ENCODE measurements at regions not wholly inside any gene's neighbourhood (a gene's known extent, or its start where the extent isn't known, plus 50 kb on each side); places are given as distances from the start of the nearest gene placed in this dataset.

DNA sequence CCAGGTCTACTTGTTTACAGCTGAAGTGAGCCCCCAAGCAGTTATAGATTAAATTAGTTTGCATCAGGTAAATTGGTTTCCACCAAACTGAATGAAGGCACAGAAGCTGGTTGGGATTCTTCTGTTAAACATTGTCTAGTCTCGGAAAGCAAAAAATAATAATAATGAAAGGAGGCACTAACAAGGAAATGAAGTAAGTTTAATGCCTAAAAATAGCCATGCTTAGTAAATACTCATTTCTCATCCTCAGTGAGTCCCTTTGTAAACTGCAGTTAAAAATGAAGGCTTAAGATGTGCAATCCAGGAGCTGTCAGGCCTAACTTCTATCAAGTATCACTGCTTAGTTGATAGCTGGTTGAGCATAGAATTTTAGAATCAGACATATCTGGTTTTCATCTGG lies 113.5 kb downstream of the BTG1 start:
- no peak for DNase-seq (ENCODE audit: low read depth in 2 of 2)

DNA sequence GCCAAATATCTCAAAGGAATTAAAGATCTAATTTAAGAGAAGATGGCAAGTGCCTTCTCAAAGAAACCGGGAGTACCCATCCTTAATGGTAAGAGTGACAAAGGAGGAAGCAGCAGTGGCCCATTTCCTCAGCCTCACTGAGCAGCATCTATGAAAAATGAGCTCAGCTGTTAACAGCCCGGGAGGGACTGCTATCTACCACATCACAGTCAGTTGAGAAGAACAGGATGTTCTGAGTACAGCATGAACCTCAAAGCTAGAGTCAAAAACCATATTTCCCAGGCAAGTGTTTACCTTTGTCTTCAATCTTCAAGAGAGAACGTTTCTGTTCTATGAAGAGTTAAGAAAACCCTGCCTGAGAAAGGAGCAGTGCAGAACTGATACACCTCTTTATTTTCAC lies 115.0 kb downstream of the BTG1 start:
- peak in 1 of 2 donors; percentile 4 for DNase-seq (ENCODE audit: low read depth in 2 of 2)

DNA sequence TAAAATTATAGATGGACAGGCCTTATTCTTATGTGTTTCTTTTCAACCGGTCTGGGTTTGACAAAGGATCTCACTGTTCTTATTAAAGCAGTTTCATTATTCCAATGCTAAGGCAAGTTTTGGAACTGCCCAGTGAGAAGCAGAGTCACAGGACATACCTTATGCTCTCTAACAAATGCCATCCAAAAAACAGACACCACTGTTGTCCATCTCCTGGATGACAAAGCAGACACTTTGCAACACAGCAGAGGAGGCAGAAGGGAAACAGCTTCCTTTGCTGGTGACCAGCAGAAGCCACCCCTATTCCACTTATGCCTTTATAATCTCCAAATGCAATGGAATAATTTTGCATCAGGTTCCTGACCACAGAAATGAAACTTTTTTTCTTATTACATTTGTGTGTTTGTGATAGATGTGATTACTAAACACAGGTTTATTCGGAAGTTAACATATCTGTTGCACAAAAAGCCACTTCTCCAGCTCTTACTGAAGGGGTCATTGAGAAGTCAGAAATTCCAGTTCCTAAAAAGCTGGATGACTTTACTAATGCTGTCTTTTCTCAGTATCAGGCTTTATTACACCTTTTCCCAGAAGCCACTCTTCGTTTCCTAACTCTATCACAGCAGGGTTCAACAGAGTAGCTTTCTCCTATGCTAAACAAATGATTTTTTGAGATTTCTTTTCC lies 115.6 kb downstream of the BTG1 start:
- no peak for DNase-seq (ENCODE audit: low read depth in 2 of 2)

DNA sequence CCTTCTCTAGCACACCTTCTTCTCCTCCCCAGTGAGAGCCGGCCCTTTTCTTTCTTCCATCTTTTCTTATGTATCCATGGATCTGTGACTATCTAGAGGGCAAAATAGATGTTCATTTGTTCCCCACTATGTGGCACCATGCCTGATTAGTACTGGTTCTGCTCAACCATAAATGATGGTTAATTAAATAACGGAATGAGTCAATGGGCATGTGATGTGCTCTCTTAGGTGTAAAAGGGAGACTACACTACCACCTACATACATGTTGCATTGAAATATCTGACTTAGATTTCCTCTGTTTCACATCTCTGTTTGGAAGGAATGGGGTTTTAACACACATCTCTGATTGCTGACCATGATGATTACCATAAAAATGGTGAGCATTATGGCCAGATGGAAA lies 116.5 kb downstream of the BTG1 start:
- DNase-seq (ENCODE audit: low read depth in 2 of 2): no peak

DNA sequence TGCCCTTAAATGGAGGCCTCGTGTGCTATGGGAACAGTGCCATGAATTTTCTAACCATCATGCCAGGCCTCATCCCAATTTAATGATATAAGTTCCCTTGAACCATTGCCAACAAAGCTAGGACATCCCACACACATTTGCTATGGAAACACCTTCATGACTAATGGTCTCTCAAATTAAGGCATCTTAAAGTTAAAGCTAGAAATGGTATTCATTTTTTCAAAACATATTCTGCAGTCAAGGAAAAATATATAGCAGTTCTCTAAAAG lies 117.3 kb downstream of the BTG1 start:
- DNase-seq (ENCODE audit: low read depth in 2 of 2): no peak

DNA sequence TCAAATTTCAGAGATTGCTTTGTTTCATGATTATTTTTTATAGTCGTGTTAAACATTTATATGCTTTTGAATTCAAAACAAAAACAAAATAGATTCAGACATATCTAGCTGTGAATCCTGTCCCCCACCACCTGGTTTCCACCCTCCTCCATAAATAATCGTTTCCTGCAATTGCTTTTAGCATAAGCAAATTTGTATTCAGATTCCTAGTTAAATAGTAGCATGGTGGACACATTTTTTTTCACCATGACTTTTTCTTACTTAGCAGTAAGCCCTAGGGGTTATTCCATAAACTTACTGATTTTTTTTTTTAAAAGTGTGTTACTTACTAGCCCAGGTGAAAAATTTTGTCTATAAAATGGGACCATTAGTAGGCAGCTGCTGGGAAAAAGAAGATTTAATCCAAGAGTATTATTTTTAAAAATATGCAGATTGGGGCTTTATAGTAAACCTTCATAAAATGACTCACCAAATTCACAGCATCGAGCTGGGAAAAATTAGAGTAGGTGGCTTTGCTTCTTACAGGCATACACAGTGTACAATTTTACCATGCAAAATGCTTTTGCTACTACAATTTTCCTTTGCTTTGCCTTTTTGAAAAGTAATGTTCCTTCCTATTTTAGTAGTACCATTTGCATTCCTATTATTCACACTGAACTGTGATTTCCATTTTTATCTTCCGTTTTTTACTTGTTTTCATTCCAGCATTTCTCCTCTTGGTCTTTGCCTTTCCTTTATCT lies 117.8 kb downstream of the BTG1 start:
- no peak for DNase-seq (ENCODE audit: low read depth in 2 of 2)

DNA sequence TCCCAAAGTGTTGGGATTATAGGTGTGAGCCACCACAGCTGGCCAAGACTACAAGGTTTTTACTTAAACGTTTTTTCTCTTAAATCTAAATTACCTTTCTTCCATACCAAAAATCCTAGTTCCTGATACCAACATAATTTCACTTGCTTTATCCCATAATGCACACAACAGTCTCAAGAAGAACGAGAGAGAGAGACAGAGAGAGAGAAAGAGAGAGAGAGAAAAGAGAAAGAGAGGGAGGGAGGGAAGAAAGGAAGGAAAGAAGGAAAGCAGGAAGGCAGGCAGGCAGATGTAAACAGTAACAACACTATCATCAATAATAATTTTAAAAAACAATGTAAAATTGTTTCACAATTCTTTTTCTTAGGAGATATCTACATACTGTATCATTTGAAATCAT lies 118.4 kb downstream of the BTG1 start:
- no peak for DNase-seq (ENCODE audit: low read depth in 2 of 2)

DNA sequence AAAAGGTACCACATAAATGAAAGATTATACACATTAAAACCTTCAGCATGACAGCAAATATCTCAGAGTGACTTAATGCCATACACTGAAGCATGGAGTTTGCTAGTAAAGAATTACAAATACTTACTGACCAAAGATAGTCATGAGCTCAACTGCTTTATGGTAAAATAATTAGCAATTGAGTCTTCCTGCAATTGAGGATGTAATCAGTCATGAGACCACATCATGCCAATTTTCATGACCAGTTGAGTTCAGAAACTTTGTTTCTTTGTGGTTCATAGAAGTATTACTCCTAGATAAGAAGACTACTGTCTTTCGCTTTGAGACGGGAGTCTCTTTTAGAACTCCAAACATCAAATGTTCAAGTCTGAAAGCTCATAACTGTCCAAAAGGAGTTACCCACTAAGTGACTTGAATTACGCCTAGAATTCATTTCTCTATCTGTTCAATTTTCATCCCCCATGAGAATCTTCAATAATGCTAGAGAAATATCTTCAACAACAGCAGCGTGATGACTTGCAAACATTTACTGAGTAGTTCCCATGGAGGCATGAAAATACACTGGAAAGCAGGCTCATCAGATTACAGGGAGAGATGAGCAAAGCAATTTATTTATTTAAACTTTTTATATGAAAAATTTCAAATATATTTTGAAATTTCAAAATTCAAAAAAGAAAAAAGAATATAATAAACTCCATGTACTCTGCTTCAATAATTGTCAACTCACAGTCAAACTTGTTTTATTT lies 120.0 kb downstream of the BTG1 start:
- no peak for DNase-seq (ENCODE audit: low read depth in 2 of 2)

DNA sequence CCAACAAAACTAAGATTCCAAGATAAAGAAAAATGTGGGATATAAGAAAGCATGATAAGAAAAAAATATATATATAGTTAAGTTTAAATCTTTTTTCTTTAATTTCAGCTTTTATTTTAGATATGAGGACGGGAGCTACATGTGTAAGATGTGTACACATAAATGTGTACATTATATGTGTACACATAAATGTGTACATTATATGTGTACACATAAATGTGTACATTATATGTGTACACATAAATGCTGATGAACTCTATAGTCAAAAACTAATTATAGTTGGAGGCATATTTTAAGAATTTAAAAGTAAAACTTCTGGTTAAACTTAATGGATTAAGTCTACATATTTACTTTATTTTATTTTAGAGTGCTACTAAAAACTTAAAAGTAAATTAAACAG lies 123.6 kb downstream of the BTG1 start:
- DNase-seq (ENCODE audit: low read depth in 2 of 2): no peak

DNA sequence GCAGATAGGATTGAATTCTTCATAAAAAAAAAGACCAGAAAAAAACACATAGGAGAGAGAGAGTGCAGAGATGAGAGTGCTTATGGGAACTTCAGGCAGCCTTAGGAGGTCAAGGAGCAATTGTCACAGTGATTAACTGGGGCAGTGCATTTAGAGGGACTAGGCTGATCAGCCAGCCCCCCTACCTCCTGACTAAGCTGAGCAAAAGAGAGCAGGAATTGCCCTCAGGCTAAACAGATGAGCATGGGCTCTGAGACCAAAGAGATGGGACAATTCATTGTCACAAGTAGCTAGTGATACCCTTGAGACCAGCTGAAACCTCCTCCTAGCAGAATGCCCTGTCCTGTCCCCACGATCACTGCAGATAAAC lies 124.0 kb downstream of the BTG1 start:
- no peak for DNase-seq (ENCODE audit: low read depth in 2 of 2)

DNA sequence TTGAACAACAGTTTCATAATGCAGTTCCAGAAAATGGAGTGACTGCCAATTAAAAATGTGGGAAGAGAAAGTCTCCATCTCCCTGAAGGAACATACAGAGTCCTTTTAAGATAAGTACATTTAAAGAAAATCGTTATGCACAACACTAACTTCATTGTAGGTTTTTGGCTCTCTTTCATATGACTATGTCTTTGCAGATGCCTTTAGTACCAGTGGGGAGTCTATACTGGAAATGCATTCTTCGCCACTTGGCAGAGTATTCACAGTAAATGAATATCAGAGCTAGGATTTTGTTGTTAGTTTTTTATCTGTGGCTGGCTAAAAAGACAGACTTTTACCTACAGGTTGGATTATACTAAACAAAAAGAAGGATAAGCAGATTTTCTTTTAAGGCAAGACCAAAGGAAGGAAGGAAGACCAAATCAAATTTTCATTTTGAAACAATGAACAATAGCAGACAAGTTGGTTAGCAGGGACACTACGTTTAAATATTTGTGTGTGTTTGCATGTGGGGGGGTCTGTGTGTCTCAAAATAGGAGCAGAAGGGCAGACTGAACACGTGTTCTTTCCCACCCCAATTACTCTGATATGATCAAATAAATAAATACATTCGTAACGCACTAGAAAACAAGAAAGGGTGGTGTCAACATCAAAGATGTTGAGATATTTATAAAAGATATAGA lies 124.5 kb downstream of the BTG1 start:
- no peak for DNase-seq (ENCODE audit: low read depth in 2 of 2)

DNA sequence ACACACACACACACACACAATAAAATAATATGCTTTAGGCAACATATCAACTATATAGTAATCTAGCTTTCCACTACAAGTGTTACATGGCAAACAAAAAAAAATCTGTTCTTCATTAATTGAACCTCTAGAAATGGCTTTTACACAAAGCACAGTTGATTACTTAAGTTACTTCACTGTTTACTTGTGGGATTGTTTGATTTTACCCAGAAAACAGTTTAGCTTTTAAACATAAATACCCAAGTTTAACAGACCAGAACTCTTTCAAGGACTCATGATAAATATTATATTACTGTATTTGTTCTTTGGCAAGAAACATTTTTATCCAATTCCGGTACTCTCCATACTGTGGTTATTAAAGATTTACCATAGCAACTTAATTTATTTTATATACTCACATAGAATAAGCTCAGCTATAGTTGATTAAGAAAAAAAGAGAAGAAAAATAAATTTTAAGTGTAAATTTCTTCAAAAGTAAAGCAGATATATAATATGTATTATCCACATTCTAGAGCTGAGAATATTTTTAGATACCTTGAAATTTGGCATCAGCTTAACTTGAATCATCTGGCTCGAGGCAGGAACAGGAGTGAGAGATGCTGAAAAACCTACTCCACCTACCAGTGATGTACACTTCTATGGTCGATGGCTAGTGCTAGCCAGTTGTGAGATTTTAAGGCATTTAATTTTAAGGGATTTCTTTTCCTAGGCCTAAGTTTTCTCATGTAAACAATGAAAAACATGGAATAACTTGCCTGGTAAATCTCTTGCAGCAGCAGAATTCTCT lies 126.0 kb downstream of the BTG1 start:
- DNase-seq (ENCODE audit: low read depth in 2 of 2): no peak

DNA sequence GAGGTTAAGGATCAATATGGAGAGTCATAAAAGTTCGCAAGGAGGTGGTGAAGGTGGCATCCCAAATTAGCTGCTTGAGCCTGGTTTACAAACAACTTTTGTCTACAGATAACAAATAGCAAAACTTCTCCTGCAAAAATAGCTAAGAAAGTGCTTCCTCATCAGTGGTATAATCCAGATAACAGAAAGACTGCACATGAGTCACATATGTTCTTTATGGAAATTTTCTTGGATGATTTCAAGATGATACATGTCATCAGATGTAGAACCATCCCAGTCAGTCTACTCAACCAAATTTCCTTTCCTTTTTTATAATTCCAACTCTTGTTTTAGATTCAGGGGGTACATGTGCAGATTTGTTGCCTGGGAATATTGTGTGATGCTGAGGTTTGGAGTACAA lies 133.0 kb downstream of the BTG1 start:
- no peak for DNase-seq (ENCODE audit: low read depth in 2 of 2)

DNA sequence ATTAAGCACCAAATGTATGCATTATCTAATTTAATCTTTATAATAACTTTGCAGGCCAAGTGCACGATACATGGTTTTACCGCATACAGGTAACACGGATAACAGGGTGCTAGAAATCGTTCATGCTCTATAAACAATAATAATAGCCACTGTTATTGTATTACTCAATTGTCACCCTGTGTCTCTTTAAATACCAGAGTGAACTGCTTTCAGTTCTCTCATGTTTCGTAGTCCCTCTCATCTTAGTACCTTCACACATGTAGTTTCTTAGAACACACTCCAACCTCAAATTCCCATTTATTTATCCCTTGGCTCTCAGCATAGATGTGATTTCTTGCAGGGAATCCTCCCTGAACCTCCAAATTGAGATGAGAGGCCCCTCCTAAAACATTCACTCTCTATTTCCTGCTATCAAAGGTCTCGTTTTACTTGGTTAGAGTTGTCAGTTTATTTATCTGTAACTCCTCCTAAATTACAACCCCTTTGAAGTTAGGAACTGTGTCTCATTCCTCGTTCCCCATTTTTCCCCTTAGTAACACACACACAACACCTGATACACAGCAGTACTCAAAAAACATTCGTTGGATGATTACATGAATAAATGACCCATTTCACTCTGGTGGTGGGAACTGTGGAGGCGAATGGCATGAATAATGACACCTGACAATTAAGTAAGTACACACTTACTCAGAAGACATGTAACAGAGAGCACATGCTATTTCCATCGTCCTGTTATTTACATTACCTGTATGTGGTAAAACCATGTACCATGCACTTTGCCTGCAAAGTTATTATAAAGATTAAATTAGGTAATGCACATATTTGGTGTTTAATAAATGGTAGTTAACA lies 134.6 kb downstream of the BTG1 start:
- no peak for DNase-seq (ENCODE audit: low read depth in 2 of 2)

DNA sequence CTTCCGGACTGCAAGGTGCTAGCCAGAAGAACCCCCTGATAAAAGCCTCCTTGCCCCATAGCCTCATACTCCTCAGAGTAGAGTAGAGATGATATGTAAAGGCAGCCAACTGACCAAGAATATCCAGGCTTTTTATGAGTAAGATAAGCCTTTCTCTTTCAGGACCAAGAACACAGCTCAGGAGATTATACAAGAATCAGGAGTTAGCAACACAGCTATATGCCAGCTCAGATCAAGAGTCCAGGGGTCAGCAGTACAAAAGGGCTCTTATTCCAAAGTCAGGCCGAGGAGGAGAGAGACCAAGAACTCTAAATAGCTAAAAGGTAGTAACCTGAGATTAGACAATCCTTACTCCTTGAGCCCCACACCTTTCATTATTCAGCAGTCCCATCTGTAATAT lies 135.3 kb downstream of the BTG1 start:
- no peak for DNase-seq (ENCODE audit: low read depth in 2 of 2)

DNA sequence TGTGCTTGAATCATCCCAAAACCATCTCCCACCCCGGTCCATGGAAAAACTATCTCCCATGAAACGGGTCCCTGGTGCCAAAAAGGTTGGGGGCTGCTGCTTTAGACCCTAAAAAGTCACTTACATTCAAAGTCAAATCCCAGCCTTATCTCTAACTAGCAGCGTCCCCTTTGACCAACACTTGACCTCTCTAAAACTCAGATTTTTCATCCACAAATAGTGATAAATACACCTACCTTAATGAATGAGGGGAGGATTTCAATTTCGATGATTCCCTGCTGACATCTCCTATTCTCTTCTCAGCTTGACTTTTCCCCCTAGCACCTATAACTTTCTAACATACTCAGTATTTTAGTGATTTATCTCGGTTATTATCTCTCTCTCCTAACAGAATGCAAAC lies 137.3 kb downstream of the BTG1 start:
- DNase-seq (ENCODE audit: low read depth in 2 of 2): no peak

DNA sequence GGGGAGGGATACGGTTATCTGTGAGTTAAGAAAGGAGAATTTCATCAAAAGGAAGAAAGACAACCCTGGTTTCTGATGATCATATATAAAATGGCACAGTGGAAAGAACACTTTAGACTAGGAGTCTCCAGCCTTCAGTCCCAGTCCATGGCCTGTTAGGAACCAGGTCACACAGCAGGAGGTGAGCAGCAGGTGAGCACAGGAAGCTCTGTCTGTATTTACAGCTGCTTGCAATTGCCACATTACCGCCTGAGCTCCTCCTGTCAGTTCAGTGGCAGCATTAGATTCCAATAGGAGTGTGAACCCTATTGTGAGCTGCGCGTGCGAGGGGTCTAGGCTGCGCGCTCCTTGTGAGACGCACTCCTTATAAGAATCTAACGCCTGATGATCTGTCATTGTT lies 137.9 kb downstream of the BTG1 start:
- no peak for DNase-seq (ENCODE audit: low read depth in 2 of 2)

DNA sequence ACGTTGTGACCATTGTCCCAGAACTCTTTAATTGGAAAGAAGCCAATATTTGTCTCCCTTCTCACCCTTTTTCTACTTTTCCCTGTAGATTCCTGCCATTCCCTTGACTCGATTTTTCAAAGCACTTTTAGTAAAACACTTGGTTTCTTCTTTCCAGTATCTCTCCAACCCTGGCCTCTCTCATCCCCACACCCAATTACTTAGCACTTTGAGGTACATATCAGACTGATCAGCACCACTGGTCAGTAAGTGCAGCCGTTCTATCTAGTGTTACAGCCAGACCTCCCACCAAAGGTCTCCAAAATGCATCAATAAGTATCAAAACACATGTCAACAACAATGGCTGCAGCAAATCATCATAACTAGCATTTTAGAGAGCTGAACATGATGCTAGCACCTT lies 141.9 kb downstream of the BTG1 start:
- DNase-seq (ENCODE audit: low read depth in 2 of 2): no peak

DNA sequence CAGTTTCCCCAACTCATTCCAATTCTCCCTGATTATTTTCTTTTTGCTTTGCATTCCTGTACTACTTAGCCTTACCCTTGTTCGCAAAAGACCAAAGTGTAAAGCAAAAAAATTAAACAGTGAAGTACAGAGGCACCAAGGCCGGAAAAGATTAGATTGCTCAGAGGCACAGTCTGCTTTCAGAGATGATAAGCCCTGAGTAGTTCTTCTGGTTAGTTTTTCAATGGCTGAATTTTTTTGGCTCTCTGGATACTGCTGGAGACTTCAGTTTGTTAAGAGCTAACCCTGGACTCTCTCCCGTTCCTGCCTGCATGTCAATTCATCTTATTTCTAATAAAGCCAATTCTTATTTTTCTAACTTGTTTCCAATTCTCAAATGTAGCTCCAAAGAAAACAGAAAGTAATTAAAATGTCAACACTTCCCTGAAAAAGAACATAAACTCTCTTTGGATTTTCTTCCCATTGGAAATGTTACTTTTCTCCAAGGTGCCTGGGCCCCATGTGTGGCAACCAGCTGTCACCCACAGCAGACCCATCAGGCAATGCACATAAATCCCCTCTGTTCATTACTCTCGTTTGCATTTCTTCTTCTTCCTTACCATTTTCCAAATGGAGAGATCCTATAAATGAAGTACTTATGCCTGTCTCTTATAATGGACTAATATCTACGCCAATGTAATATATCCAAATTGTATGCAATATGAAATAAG lies 142.8 kb downstream of the BTG1 start:
- no peak for DNase-seq (ENCODE audit: low read depth in 2 of 2)

DNA sequence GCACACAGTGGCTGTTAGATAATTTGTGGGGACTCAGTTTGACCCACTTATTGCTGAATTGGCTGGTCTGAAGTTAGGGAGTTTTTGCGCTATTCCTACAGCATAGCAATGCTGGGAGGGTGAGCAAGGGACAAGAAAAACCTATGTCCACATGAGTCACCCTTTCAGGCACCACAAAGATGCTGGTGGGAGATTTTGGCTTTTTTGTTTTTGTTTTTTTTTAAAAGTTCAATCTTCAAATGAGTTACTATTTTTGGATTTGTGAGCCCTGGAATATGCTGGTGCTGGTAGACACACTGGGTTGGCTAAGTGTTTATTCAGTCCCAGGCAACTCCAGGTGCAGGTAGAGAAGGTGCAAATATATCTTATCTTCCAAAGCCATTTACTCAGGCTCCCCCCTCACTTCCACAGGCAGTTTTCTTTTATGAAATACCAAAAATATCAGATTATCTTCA lies 143.4 kb downstream of the BTG1 start:
- DNase-seq (ENCODE audit: low read depth in 2 of 2): no peak

Measured in stimulated activated CD8-positive, alpha-beta memory T cell treated with anti-CD3 and anti-CD28 coated beads, Interleukin-15, amount 100 ng/mL, for 4 hours (primary cell).